Thoracic aorta (tissue), 2 donors: ENCODE measurements at regions not wholly inside any gene's neighbourhood (a gene's known extent, or its start where the extent isn't known, plus 50 kb on each side); places are given as distances from the start of the nearest gene placed in this dataset.

Source experiments
- ATAC-seq: fragments of 150-250 bp; one replicate; pipeline ENCODE4 v1.8.0; 2017; ENCODE audit warnings: low read depth; ENCODE audit not compliant: insufficient number of reproducible peaks, low FRiP score
- DNase-seq: peaks from one replicate; pipeline ENCODE4 v3.0.0-alpha.2; 2020; ENCODE audit warnings: low spot score
- H3K27ac ChIP-seq, 2 donors: fragments of 200-600 bp; sonication (generic); 1 replicate in 1 of 2; 2 replicates in 1 of 2; pipeline ENCODE4 v1.5.1; 2016; ENCODE audit warnings: mild to moderate bottlenecking in 2 of 2, moderate library complexity in 2 of 2
- H3K27me3 ChIP-seq: fragments of 200-600 bp; sonication (generic); replicated peaks from 2 replicates; pipeline ENCODE4 v1.6.0; 2016; ENCODE audit warnings: mild to moderate bottlenecking; ENCODE audit not compliant: insufficient read depth
- H3K36me3 ChIP-seq: fragments of 200-600 bp; sonication (generic); one replicate; pipeline ENCODE4 v1.5.1; 2016
- H3K4me1 ChIP-seq, 2 donors: fragments of 200-600 bp; sonication (generic); 1 replicate in 1 of 2; 2 replicates in 1 of 2; pipeline versions ENCODE4 v1.5.1 to v1.6.0; 2016; ENCODE audit warnings: low read depth in 2 of 2, mild to moderate bottlenecking in 1 of 2; ENCODE audit not compliant: control insufficient read depth in 1 of 2
- H3K4me3 ChIP-seq: fragments of 200-600 bp; sonication (generic); 2 replicates; pipeline ENCODE4 v1.5.1; 2016; ENCODE audit warnings: mild to moderate bottlenecking
- H3K9me3 ChIP-seq: fragments of 200-600 bp; sonication (generic); 2 replicates; pipeline ENCODE4 v1.5.1; 2016
- TF ChIP-seq, protein P1 (sequence below): fragments of 200-600 bp; sonication (generic); IDR thresholded peaks from one replicate; pipeline ENCODE4 v1.5.1; 2019; ENCODE audit warnings: antibody characterized with exemption

DNA sequence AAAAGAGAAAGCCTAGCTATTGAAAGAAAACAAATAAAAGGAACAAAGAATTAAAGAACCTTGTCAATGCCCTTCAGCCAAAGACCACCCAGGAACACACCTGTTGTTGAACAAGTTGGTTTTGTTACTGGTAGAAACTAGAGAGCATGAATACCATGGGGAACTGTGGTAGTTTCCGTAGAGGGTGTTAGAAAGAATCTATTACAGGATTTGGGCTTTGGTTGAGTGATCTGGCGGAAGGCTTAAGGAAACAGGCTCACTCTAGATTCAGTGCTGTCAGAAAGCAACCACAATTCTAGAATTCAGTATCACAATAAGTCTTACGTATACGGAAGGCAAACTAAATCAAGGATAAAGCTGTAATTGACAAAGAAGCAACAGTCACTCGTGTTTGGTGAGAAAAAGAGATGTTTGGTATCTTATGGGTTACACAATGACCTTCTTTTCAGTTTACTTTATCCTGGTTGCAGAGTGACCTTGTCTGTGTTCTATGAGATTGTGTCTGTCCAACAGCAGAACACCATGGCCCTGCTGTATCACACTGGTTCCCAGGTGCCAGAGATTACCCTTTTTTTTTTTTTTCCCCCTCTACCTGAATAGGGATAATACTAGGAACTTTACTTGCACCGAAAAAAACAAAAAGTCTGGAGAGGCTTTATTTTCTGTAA is 265.9 kb downstream of the SHQ1 start:
- DNase-seq, result no peak
- TF ChIP-seq, protein P1, sequence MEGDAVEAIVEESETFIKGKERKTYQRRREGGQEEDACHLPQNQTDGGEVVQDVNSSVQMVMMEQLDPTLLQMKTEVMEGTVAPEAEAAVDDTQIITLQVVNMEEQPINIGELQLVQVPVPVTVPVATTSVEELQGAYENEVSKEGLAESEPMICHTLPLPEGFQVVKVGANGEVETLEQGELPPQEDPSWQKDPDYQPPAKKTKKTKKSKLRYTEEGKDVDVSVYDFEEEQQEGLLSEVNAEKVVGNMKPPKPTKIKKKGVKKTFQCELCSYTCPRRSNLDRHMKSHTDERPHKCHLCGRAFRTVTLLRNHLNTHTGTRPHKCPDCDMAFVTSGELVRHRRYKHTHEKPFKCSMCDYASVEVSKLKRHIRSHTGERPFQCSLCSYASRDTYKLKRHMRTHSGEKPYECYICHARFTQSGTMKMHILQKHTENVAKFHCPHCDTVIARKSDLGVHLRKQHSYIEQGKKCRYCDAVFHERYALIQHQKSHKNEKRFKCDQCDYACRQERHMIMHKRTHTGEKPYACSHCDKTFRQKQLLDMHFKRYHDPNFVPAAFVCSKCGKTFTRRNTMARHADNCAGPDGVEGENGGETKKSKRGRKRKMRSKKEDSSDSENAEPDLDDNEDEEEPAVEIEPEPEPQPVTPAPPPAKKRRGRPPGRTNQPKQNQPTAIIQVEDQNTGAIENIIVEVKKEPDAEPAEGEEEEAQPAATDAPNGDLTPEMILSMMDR, result no peak

DNA sequence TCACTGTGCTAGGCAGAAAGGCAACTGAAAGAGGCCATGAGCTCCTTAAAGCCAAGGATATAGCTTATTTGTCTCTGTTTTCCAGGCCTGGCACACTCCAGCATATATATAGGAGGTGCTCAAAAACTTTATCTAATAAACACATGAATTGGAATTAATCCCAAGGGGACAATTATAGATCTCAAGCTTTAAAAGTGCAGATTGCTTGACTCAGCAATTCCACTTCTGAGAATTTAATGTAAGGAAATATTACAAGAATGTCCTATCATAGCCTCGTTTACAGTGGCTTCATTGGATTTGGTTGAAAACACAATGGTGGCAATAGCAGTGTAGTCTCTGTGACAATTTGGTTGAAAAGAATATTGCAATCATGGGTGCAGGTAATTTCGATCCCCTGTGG is 267.3 kb downstream of the SHQ1 start:
- Histone ChIP-seq H3K9me3 (no peaks in the 10 kb centered on the region), H3K27me3 (no peaks in the 10 kb centered on the region), H3K36me3 (no peaks in the 10 kb centered on the region), H3K27ac (no peak overlapping the region), H3K4me3 (no peak overlapping the region), H3K4me1 (no peaks in the 10 kb centered on the region)
- no peak for ATAC-seq
- TF ChIP-seq, protein P1, result no peak
- no peak for DNase-seq

More for the DNA sequence above, 265.9 kb downstream of the SHQ1 start:
- Histone ChIP-seq H3K4me3 (no peak overlapping the region), H3K9me3 (no peaks in the 10 kb centered on the region), H3K4me1 (no peaks in the 10 kb centered on the region), H3K27ac (no peak overlapping the region), H3K36me3 (no peaks in the 10 kb centered on the region), H3K27me3 (no peaks in the 10 kb centered on the region)
- ATAC-seq, result no peak

DNA sequence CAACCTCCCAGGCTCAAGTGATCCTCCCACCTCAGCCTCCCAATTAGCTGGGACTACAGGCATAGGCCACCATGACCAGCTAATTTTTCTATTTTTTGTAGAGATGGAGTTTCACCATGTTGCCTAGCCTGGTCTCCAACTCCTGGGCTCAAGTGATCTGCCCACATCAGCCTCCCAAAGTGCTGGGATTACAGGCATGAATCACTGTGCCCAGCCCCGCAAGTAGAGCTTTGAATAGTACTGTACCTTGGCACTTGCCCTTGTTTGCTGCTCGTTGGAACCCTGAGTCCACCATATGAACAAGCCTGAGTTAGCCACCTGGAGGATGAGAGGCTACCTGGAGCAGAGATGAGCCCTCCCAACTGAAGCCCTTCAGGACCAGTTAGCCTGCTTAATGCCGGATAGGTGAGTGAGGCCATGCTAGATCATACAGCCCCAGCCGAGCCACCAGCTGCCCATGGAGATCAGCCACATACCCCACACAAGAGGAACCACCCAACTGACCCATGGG is 267.9 kb downstream of the SHQ1 start:
- no peak for ATAC-seq
- DNase-seq, result no peak
- TF ChIP-seq, protein P1, result no peak
- Histone ChIP-seq H3K27ac (no peak overlapping the region), H3K4me3 (no peak overlapping the region), H3K36me3 (no peaks in the 10 kb centered on the region), H3K27me3 (no peaks in the 10 kb centered on the region), H3K9me3 (no peaks in the 10 kb centered on the region), H3K4me1 (no peaks in the 10 kb centered on the region)

DNA sequence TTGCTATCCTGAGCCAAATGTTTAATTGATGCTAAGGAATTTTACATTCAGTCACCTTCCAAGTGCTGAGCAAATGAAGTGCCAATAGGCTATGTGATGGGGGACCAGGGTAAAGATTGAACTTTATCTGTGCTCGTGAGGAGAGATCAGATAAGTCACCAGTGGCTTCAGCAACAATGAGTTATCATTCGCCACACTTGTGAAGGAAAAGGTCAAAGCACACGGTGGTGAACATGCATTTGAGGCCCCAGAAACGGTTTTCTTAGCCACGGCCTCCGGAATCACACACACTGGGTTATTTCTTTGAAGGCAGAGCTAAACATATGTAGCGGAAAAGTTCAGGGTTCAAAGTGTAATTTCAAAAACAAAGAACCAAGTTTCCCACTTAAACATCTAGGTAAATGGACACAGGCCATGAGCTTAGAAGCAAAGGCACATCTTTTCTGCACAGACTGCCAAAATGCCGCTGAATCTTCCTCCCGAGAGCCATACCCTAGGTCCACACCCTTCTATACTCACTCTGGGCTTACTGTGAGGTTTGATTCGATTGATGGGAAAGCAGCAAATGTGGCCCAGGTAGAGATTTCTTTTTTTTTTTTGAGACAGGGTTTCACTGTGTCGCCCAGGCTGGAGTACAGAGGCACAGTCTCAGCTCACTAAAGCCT is 268.5 kb downstream of the SHQ1 start:
- ATAC-seq (no peak), DNase-seq (no peak)
- H3K36me3 ChIP-seq, result no peaks in the 10 kb centered on the region
- H3K4me3 ChIP-seq, result no peak overlapping the region
- no peak overlapping the region for H3K27ac ChIP-seq
- TF ChIP-seq, protein P1, result no peak
- no peaks in the 10 kb centered on the region for H3K4me1 ChIP-seq
- no peaks in the 10 kb centered on the region for H3K9me3 ChIP-seq
- no peaks in the 10 kb centered on the region for H3K27me3 ChIP-seq

DNA sequence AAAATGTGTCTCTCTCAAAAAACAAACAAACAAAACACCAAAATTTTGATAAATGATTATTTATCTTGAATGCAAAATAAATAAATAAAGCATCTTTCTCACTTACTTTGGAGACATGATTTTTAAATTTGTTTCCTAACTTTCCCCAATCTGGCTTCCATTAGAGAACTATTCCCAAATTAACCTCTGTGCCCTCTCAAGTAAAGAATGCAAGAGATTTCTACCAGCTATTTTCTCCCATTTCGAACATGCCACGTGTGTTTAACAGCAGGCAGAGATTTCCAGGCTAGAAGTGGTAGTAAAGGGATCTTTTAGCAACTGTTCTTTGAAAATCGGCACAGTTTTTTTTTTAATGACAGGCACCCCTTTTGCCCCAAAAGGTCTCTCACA is 269.1 kb downstream of the SHQ1 start:
- Histone ChIP-seq H3K27ac (no peak overlapping the region), H3K27me3 (no peaks in the 10 kb centered on the region), H3K4me1 (no peaks in the 10 kb centered on the region), H3K9me3 (no peaks in the 10 kb centered on the region), H3K4me3 (no peak overlapping the region), H3K36me3 (no peaks in the 10 kb centered on the region)
- DNase-seq, result no peak
- TF ChIP-seq, protein P1, result no peak
- ATAC-seq, result no peak
